OCI-M1 (cell line): ENCODE measurements at regions not wholly inside any gene's neighbourhood (a gene's known extent, or its start where the extent isn't known, plus 50 kb on each side); places are given as distances from the start of the nearest gene placed in this dataset.

Source experiments
- DNase-seq: peaks from one replicate; lab custom pipeline; 2025; lab: John Stamatoyannopoulos, UW

GRCh38 chr11:23680488-23681230 lies 816.2 kb upstream of the LUZP2 start:
- DNase-seq, result no peak

DNA sequence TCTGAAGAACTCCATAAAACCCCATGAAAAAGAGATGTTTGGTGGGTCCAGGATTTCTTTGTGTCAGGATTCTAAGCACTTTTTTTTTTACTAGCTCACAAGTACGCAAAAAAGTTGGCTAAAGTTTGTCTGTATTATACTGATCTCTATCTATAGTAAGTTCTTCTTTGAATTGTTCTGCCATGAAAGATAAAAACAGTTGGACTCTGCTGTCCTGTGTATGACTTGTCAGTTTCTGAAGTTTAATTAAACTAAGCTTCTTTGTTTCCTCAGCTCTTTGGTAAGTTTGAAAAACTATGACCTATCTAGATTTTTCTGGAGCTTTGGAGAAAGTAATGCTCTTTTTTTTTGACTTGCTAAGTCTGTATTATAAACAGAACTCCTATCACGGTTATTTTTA lies 812.2 kb upstream of the LUZP2 start:
- DNase-seq, result peak; percentile 69

- DNase-seq, result no peak
Measured at GRCh38 chr11:23687991-23688390, 808.9 kb upstream of the LUZP2 start.

GRCh38 chr11:23688411-23688810 lies 808.4 kb upstream of the LUZP2 start:
- DNase-seq, result no peak

- DNase-seq, result peak; percentile 70
Measured at GRCh38 chr11:23688835-23689234, 808.0 kb upstream of the LUZP2 start.

DNA sequence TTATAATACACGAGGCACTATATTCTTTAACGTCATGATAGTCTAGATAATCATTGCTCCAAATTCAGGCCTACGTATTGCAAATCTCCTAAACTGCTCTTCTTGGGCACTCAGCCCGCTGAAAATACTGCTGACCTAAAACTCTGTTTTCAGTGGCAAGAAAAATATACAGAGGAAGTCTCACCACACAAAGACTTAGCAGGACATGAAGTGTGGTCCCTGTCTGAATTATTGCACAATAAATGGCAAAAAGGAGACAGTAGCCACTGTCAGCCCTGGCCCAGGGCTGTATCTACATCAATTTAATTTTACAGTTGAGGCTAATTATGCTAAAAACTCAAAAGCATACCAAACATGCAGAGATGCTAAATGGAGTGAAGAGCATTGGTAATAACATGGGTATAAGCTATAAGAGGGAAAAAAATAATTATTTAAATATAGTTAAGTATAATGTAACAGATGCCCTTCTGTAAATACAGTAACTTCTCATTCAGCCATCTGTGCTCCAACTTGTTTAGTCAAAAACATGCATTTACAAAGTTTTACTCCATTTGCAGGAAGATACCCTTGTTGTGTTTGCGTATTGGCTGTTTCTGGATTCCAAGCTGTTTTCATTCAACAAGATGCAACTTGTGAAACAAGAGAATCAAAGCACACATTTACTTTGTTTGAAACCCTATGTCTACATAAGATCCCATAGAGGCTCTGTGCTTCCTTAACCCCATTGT lies 800.0 kb upstream of the LUZP2 start:
- DNase-seq, result no peak

GRCh38 chr11:23704183-23704582 lies 792.7 kb upstream of the LUZP2 start:
- no peak for DNase-seq

GRCh38 chr11:23711981-23712380 lies 784.9 kb upstream of the LUZP2 start:
- no peak for DNase-seq

GRCh38 chr11:23719016-23719415 lies 777.8 kb upstream of the LUZP2 start:
- DNase-seq, result no peak

GRCh38 chr11:23723861-23724260 lies 773.0 kb upstream of the LUZP2 start:
- no peak for DNase-seq

GRCh38 chr11:23725752-23726151 lies 771.1 kb upstream of the LUZP2 start:
- no peak for DNase-seq

DNA sequence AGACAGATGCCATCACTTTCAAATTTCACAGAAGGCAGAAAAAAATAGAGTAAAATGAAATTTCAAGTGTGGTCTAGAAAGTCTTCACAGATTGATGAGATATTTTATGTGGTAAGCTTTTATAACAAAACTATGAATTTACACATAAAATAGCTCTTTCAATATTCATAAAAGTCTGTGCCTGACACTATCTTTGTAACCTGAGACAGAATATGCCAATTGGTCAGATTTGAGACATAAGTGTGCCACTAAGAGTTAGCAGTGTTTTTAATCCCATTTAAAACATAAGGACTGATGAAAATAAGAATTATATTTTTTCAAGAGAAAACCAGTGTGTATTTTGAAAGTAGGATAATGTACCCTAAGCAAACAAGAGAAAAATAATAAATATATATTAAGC lies 769.5 kb upstream of the LUZP2 start:
- DNase-seq, result no peak

DNA sequence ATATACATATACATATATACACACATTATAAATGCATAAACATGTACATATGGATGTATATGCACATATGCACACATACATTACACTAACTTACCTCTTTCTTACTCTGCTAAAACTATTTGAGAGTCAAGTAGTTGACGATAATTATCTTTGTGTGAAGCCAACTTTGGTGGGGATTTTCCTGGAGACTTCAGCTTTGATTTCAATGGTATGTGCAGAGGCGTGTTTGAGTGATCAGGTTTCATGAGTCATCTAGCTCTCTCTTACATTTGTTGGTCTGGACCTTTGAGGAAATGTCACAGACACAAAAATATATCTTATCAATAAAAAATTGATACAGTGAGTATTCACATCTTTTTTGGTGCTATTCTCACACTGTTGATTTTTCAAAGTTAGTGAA lies 769.1 kb upstream of the LUZP2 start:
- peak; percentile 11 for DNase-seq

DNA sequence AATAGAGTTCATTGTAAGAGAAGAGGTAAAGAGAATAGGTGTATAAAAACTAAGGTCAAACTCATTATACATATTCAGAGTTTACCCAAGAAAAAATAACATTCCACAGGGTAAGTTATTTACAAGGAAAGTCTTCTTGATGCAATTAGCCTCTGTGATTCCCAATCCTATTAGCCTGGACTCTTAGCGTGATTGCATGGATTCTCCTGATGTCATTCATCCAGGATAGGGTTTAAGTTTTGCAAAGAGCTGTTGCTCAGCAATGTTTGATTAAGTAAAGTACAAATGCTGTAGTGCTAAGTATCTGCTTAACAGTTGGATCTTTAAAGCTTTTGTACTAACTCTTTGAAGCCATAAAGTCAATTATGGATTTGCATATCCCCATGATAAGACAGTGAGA lies 767.8 kb upstream of the LUZP2 start:
- DNase-seq, result no peak

GRCh38 chr11:23730307-23730998 lies 766.4 kb upstream of the LUZP2 start:
- no peak for DNase-seq

- DNase-seq, result no peak
Measured at GRCh38 chr11:23732026-23732425, 764.8 kb upstream of the LUZP2 start.

GRCh38 chr11:23746896-23747295 lies 750.0 kb upstream of the LUZP2 start:
- DNase-seq, result no peak

DNA sequence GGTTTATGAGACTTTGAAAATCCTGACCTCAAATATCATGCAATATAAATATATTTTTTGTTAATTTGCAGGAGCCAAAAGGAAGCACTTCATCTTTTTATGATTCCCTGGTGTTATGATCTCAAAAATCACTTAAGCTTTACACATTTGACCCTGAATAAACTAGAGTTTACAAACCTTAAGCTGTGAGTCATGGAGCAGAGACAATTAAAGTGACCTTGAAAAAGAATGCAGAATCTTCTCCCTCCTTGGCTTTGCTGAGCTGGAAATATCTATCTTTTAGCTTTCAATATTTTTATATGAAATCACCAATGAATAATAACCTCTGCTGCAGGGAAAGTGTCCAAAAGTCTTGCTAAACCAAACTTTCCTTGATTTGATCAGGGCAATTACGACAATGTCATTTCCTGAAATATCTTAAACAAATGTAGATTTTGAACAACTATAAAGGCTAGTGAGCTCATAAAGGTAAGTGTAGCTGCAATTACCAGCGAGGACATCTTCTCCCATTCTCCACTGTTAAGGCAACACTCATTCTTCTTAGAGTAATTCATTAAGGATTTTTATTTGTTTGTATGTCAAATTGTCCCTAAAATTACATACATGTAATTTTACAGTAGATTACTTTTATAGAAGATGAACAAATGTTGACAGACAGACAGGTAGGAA lies 747.0 kb upstream of the LUZP2 start:
- no peak for DNase-seq

GRCh38 chr11:23751280-23751679 lies 745.6 kb upstream of the LUZP2 start:
- DNase-seq, result no peak

DNA sequence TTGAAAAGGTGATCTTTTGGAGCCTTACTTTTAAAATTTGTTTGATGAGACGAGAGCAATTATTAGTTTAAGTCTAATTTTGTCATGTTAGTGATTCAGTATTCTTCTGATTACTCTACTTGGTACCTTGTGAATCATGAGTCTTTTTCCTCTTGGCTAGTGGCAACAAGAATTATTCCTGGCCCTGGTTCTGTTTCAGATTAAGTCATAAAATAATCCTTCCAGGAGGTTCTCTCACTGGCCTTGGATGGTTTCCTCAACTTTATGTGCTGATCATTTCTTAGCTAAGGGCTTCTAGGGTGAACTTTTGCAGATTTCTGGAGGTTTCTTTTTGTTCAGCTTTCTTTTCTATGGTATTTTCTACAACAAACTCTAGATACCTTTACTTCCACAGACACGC lies 741.8 kb upstream of the LUZP2 start:
- DNase-seq, result no peak

GRCh38 chr11:23755769-23756168 lies 741.1 kb upstream of the LUZP2 start:
- DNase-seq, result peak; percentile 4

DNA sequence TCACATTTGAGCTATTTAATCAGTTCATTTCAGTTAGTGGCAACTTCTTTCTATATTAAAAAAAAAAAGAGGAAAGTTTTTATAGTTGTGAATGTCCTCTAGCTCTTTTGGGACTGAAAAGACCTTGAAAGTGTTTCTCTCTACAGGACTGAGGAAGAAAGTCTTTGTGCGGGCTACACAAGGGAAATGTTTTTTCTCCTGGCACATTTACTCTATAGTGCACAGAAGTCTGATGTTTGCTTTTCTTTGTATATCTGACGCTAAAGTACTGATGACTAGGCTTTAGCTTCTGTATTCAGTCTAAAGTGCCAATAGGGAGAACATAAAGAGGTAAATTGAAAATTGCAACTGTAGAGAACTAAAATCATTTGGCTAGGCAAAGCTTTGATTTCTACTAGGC lies 737.4 kb upstream of the LUZP2 start:
- no peak for DNase-seq

- DNase-seq, result no peak
Measured at GRCh38 chr11:23764286-23764685, 732.6 kb upstream of the LUZP2 start.
